A549 (cell line): ENCODE measurements at regions not wholly inside any gene's neighbourhood (a gene's known extent, or its start where the extent isn't known, plus 50 kb on each side); places are given as distances from the start of the nearest gene placed in this dataset.

Experiments
- ATAC-seq, 2 experiments: fragments of 200-7000 bp in 1 of 2; fragments of >200 bp in 1 of 2; cut with Nextera tagmentation in 1 of 2; cut with Tn5 transposase in 1 of 2; 3 replicates each; pipeline versions ENCODE4 v1.8.0 to v1.9.1; 2018 to 2020; ENCODE audit warnings: mild to moderate bottlenecking in 1 of 2, moderate library complexity in 1 of 2
- CTCF ChIA-PET: fragments of 300-600 bp; sonication (Branson Sonifier 250); formaldehyde crosslinking; extraction: SDS; loops from one replicate; lab custom pipeline; 2021; ENCODE audit warnings: antibody characterized with exemption, inconsistent platforms; lab: Yijun Ruan, JAX
- POLR2A ChIA-PET: fragments of 350-600 bp; formaldehyde crosslinking; extraction: SDS; loops from one replicate; lab custom pipeline; 2021; ENCODE audit warnings: antibody characterized with exemption, inconsistent platforms; lab: Yijun Ruan, JAX
- DNase-seq, 2 experiments: peaks; one replicate each; pipeline versions ENCODE4 v3.0.0 to v3.0.0-alpha.2; 2011 to 2016; ENCODE audit warnings: low read depth in 1 of 2, low spot score in 1 of 2
- FAIRE-seq: peaks from 2 replicates; lab custom pipeline; 2011; peaks lifted over from hg19 to GRCh38; lab: Jason Lieb, UNC
- H3K27ac ChIP-seq, 2 experiments: fragments of >200 bp; sonication (Bioruptor Twin); formaldehyde crosslinking; 3 replicates each; pipeline ENCODE4 v1.5.1; 2016 to 2017
- H3K4me1 ChIP-seq: fragments of >200 bp; sonication (Bioruptor Twin); formaldehyde crosslinking; 3 replicates; pipeline ENCODE4 v1.6.1; 2016
- H3K4me2 ChIP-seq: fragments of >200 bp; sonication (Bioruptor Twin); formaldehyde crosslinking; 3 replicates; pipeline ENCODE4 v1.6.1; 2016
- H3K4me3 ChIP-seq: fragments of >200 bp; sonication (Bioruptor Twin); formaldehyde crosslinking; 3 replicates; pipeline ENCODE4 v1.5.1; 2016
- H3K9me3 ChIP-seq: fragments of >200 bp; sonication (Bioruptor Twin); formaldehyde crosslinking; 3 replicates; pipeline ENCODE4 v1.6.1; 2016
- CHD4 ChIP-seq: fragments of 200-600 bp; sonication (generic); IDR thresholded peaks from 2 replicates; pipeline ENCODE4 v1.6.1; 2016; ENCODE audit warnings: antibody characterized with exemption, mild to moderate bottlenecking, borderline replicate concordance
- E2F6 ChIP-seq: IDR thresholded peaks from 2 replicates; pipeline ENCODE4 v1.6.1; 2012; ENCODE audit warnings: low read depth, borderline replicate concordance
- ELK1 ChIP-seq: fragments of 150-350 bp; IDR thresholded peaks from 2 replicates; pipeline ENCODE4 v1.6.1; 2014; ENCODE audit warnings: low read depth, mild to moderate bottlenecking, low read length
- EP300 ChIP-seq, 2 experiments: fragments of >200 bp; sonication (Bioruptor Twin); formaldehyde crosslinking; IDR thresholded peaks; 2 replicates in 1 of 2; 3 replicates in 1 of 2; pipeline ENCODE4 v1.6.1; 2016 to 2017
- FOXS1 ChIP-seq: fragments of 250-450 bp; sonication (Bioruptor Pico); IDR thresholded peaks from 2 replicates; pipeline ENCODE4 v1.5.0; 2020; ENCODE audit warnings: mild to moderate bottlenecking, moderate library complexity
- HES2 ChIP-seq: fragments of >200 bp; sonication (Bioruptor Twin); formaldehyde crosslinking; IDR thresholded peaks from 2 replicates; pipeline ENCODE4 v1.6.1; 2016
- HMGXB4 ChIP-seq: fragments of 250-450 bp; sonication (Bioruptor Pico); IDR thresholded peaks from 2 replicates; pipeline ENCODE4 v1.5.0; 2021; ENCODE audit warnings: mild to moderate bottlenecking, moderate library complexity, borderline replicate concordance
- HOXB5 ChIP-seq: fragments of 250-450 bp; sonication (Bioruptor Pico); IDR thresholded peaks from 2 replicates; pipeline ENCODE4 v1.5.0; 2020; ENCODE audit warnings: mild to moderate bottlenecking, moderate library complexity
- JUN ChIP-seq, 2 experiments: fragments of >200 bp; sonication (Bioruptor Twin); formaldehyde crosslinking; IDR thresholded peaks; 2 replicates in 1 of 2; 3 replicates in 1 of 2; pipeline ENCODE4 v1.6.1; 2016 to 2017
- KDM1A ChIP-seq: fragments of 200-600 bp; sonication (generic); IDR thresholded peaks from 2 replicates; pipeline ENCODE4 v1.6.1; 2016; ENCODE audit warnings: low read depth, mild to moderate bottlenecking
- MAFK ChIP-seq: fragments of 450-650 bp; IDR thresholded peaks from 2 replicates; pipeline ENCODE4 v1.6.1; 2014; ENCODE audit not compliant: partially characterized antibody
- PHF8 ChIP-seq: fragments of 200-600 bp; sonication (generic); IDR thresholded peaks from 2 replicates; pipeline ENCODE4 v1.6.1; 2016; ENCODE audit warnings: low read depth, mild to moderate bottlenecking, antibody characterized with exemption, moderate library complexity, borderline replicate concordance
- POLR2A ChIP-seq: IDR thresholded peaks from 2 replicates; pipeline ENCODE4 v1.6.1; 2012; ENCODE audit warnings: mild to moderate bottlenecking, low read length
- POLR2AphosphoS2 ChIP-seq: conservative IDR thresholded peaks from 2 replicates; pipeline ENCODE4 v1.6.1; 2012; ENCODE audit warnings: low read length, improper control_type of control experiment, inconsistent platforms
- RAD21 ChIP-seq, 2 experiments: fragments of >200 bp in 1 of 2; sonication (Bioruptor Twin) in 1 of 2; formaldehyde crosslinking in 1 of 2; IDR thresholded peaks in 1 of 2; conservative IDR thresholded peaks in 1 of 2; 2 replicates in 1 of 2; 3 replicates in 1 of 2; pipeline ENCODE4 v1.6.1; 2012 to 2018; ENCODE audit warnings: inconsistent platforms in 1 of 2
- RFX5 ChIP-seq: fragments of 450-650 bp; IDR thresholded peaks from 2 replicates; pipeline ENCODE4 v1.7.1; 2014; ENCODE audit warnings: antibody characterized with exemption, mild to moderate bottlenecking, moderate library complexity
- RNF2 ChIP-seq: fragments of 200-600 bp; sonication (generic); IDR thresholded peaks from 2 replicates; pipeline ENCODE4 v1.6.1; 2016; ENCODE audit warnings: low read depth, mild to moderate bottlenecking, antibody characterized with exemption, moderate library complexity, borderline replicate concordance
- TFCP2L1 ChIP-seq: fragments of 250-450 bp; sonication (Bioruptor Pico); IDR thresholded peaks from 2 replicates; pipeline ENCODE4 v1.5.0; 2021; ENCODE audit warnings: mild to moderate bottlenecking
- USF2 ChIP-seq: fragments of 450-650 bp; IDR thresholded peaks from 2 replicates; pipeline ENCODE4 v1.6.1; 2014; ENCODE audit warnings: antibody characterized with exemption
- ZNF302 ChIP-seq: fragments of 250-450 bp; sonication (Bioruptor Pico); IDR thresholded peaks from 2 replicates; pipeline ENCODE4 v1.9.0; 2021; ENCODE audit warnings: inconsistent platforms, mild to moderate bottlenecking, moderate library complexity
- WGBS: methylation state at CpG from one replicate; pipeline ENCODE4 v1.1.6; 2017; ENCODE audit errors: missing lambda C conversion rate; 5-methylcytosine and 5-hydroxymethylcytosine counted together

- H3K4me3 ChIP-seq: no peak overlapping the region
- DNase-seq (no peak), FAIRE-seq (no peak), ATAC-seq (no peak)
- no peaks in the 10 kb centered on the region for H3K4me1 ChIP-seq
- no peak overlapping the region for H3K27ac ChIP-seq
- ChIA-PET POLR2A (no interaction called here), CTCF (no interaction called here)
- TF ChIP-seq USF2: no peak
- TF ChIP-seq PHF8: no peak
- TF ChIP-seq RFX5: no peak
- no peak for TF ChIP-seq E2F6
- TF ChIP-seq CHD4: no peak
- no peak for TF ChIP-seq HES2
- TF ChIP-seq JUN (IDR thresholded peaks at IDR 0.05): no peak
- TF ChIP-seq KDM1A: no peak
- no peak for TF ChIP-seq EP300 (IDR thresholded peaks at IDR 0.05)
- TF ChIP-seq RAD21 (conservative IDR thresholded peaks at IDR 0.05 in 1 of 2, IDR thresholded peaks at IDR 0.05 in 1 of 2): no peak
- no peak for TF ChIP-seq ELK1
- WGBS: 89% methylated on average over 11 of the region's 12 CpGs
- H3K9me3 ChIP-seq: no peaks in the 10 kb centered on the region
- no peak overlapping the region for H3K4me2 ChIP-seq
These were observed 113.2 kb upstream of the SDK2 start for GRCh38 chr17:73757420-73757819.

- ChIA-PET CTCF (interaction anchor here (0.9 kb wide), 1 partner anchor 48 kb away, joined by 3 read pairs; no protein-coding TSS in a partner anchor), POLR2A (no interaction called here)
- H3K27ac ChIP-seq: no peak overlapping the region
- DNase-seq (no peak), ATAC-seq (no peak), FAIRE-seq (no peak)
- H3K4me1 ChIP-seq: no peaks in the 10 kb centered on the region
- no peak overlapping the region for H3K4me3 ChIP-seq
- TF ChIP-seq RNF2 (no peak), ZNF302 (CRISPR knock-in tag) (no peak)
- no peaks in the 10 kb centered on the region for H3K9me3 ChIP-seq
- 57% methylated on average over 7 of the region's 7 CpGs for WGBS
- no peak overlapping the region for H3K4me2 ChIP-seq
These were observed 114.0 kb upstream of the SDK2 start for GRCh38 chr17:73758245-73758644.

- ChIA-PET CTCF (interaction anchor here (0.9 to 1.0 kb wide), 2 partner anchors 49 to 82 kb away, joined by 3 read pairs; no protein-coding TSS in a partner anchor), POLR2A (interaction anchor here (0.6 kb wide), 1 partner anchor 40 kb away, joined by 4 read pairs; no protein-coding TSS in a partner anchor)
- H3K4me3 ChIP-seq: no peak overlapping the region
- WGBS: 71% methylated on average over 8 of the region's 8 CpGs
- H3K27ac ChIP-seq: no peak overlapping the region
- FAIRE-seq (no peak), DNase-seq (no peak), ATAC-seq (no peak)
- H3K4me2 ChIP-seq: no peak overlapping the region
- no peaks in the 10 kb centered on the region for H3K4me1 ChIP-seq
- H3K9me3 ChIP-seq: no peaks in the 10 kb centered on the region
- TF ChIP-seq FOXS1 (CRISPR knock-in tag) (no peak), TFCP2L1 (no peak), RAD21 (conservative IDR thresholded peaks at IDR 0.05 in 1 of 2, IDR thresholded peaks at IDR 0.05 in 1 of 2) (no peak), CHD4 (no peak), MAFK (no peak), KDM1A (no peak), ELK1 (no peak), POLR2AphosphoS2 (no peak), HMGXB4 (no peak), POLR2A (no peak), HOXB5 (CRISPR knock-in tag) (no peak)
- TF ChIP-seq, all 56 proteins: peak for 0
These were observed 115.1 kb upstream of the SDK2 start for GRCh38 chr17:73759324-73759723.
